Keratinocyte (primary cell): ENCODE measurements at regions not wholly inside any gene's neighbourhood (a gene's known extent, or its start where the extent isn't known, plus 50 kb on each side); places are given as distances from the start of the nearest gene placed in this dataset.

Experiments
- CTCF ChIP-seq, 3 experiments: IDR thresholded peaks in 1 of 3; conservative IDR thresholded peaks in 1 of 3; optimal IDR thresholded peaks in 1 of 3; 2 replicates in 2 of 3; 3 replicates in 1 of 3; pipeline versions ENCODE3 to v1.5.1; 2011; ENCODE audit warnings: low read length in 3 of 3, mild to moderate bottlenecking in 3 of 3, moderate library complexity in 2 of 3, control low read depth in 1 of 3, inconsistent platforms in 1 of 3; ENCODE audit not compliant: insufficient read depth in 2 of 3; ENCODE audit errors: extremely low read depth in 1 of 3
- EZH2 ChIP-seq: IDR thresholded peaks from one replicate; pipeline ENCODE4 v1.6.1; 2012; ENCODE audit warnings: inconsistent platforms, mild to moderate bottlenecking, low read length, moderate library complexity

DNA sequence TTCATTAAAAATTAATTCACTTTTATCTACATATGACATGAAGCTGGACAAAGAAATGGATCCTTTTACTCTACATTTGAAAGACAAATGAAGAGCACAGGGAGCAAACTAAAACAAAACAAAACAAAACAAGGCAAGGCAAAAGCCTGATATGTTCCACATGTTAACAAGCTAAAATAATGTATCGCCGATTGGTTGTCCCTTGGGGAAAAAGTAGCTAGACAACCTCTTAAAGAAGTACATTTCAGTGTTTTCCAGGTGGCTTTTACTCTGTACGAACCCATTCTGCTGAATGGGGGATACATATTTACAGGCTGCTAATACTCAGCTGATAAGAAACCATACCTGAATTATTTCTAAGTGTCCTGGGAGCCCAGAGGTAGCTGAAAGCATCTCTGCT is 493.0 kb upstream of the TBL1XR1 start:
- no peak for TF ChIP-seq CTCF (optimal IDR thresholded peaks at IDR 0.05 in 1 of 3, IDR thresholded peaks at IDR 0.05 in 1 of 3, conservative IDR thresholded peaks at IDR 0.05 in 1 of 3; ENCODE audit: extremely low read depth in 1 of 3, insufficient read depth in 2 of 3, low read length in 3 of 3)
- no peak for TF ChIP-seq EZH2
